Suppressor macrophage (primary cell): ENCODE measurements at regions not wholly inside any gene's neighbourhood (a gene's known extent, or its start where the extent isn't known, plus 50 kb on each side); places are given as distances from the start of the nearest gene placed in this dataset.
"Not testable (repeated sequence)": the region's sequence is repeated elsewhere in the genome, so short reads cannot be mapped to it uniquely, and the experiment has no call there.

Experiments
- DNase-seq, 4 experiments: peaks; one replicate each; pipeline ENCODE4 v3.0.0-alpha.2; 2020 to 2022

GRCh38 chr10:53422223-53422888 lies 649.8 kb upstream of the MBL2 start:
- no peak for DNase-seq

DNA sequence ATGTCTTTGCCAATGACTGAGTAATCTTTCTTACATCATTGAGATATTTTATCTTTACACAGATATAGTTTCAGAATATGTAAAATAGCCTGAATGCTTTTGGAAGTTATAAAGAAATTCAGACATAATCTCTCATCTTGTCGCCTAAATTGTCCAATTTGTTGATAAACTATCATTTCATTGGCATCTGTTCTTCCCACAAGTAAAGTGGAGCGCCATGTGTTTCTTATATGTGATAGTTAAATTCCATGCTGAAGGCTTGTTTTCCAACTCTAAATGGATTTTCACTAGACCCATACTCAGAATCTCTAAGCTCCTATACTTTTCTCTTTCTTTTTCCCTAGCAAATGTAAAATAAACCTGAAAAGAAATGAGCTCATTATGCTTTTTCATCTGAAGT lies 640.1 kb upstream of the MBL2 start:
- no peak for DNase-seq

DNA sequence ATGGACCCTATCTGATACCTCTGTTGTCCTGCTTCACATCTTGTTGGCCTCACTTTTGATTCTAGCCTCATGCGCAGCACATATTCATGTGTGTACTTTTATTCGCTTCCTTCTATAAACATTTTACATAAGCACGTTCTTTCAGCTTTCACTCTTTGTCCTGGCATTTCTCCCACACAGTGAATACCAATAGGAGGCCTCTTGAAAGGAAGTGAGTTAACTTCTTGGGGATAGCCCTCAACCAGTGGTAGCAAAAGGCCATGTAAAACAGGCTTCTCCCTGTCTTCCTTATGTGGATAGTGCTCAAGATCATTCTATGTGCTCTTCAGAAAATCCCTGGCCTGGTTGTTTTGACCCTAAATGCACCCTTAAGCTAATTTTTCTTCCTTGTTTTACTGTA lies 633.9 kb upstream of the MBL2 start:
- DNase-seq: no peak

DNA sequence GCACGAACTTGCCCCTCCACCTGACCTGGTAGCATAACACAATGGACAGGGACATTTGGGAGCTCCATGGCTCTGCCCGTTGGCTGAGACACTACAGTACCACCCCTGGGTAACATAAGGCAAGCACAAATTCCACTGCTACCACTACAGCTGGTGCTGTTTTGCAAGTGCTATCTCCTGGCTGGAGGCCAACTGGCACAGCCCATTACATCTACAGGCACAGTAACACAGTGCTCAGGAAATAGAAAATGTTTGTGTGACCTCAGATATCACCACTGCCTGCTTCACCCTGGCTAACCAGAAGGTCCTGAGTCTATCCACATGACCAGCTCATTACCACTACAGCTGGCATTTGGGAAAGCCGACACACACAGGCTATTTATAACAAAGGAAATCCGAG lies 631.1 kb upstream of the MBL2 start:
- DNase-seq: no peak

DNA sequence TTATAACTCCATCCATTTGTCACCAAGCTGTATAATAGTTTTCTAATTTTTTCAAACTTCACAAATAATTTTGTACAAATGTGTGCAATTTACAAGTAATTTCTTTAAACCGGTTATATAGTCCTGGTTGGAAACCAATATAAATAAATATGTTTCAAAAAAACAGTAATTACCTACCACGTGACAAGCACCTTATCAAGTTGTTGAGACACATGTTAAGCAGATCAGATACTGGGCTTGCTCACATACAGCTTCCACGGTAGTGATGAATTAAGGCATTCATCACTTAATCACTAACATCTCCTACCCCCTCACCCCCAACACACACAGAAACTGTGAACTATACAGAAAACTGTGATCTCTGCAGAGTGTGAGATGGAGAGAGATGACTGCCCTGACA lies 630.0 kb upstream of the MBL2 start:
- DNase-seq: no peak

DNA sequence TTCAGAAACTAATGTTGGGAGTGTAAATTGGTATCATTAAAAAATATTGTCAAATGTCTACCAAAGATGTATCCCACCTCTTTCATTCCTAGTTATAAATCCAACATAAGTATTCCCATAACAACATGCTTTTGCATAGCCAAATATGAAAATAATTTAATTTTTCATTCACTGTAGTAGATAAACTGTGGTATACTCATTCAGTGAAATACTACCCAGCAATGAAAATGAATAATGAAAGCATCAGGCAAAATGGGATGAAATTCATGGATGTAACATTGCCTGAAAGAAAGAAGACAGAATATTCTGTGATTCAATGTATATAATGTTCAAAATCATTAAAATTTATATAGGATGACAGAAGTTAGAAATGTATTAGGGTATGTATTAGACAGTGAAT lies 629.0 kb upstream of the MBL2 start:
- no peak for DNase-seq

- no peak for DNase-seq
Observed at GRCh38 chr10:53396876-53397275, 624.3 kb upstream of the MBL2 start.

DNA sequence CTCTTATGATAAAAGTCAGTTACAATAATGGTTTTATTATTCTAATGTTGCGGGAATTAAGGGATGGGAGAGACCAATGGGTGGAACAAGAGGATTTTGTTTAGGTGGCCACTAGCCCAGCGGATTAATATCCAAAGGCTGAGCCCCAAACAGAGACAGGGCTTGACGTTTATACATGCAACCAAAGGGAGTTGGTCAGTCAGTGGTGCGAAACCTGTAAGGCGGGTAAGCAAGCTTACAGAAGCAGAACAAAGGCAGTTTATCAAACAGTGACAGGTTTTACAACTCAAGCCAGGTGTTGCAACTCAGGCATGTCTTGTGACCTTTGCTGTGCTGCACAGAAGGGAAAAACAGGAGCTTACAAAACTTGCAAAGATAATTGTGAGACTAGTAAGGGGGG lies 622.9 kb upstream of the MBL2 start:
- DNase-seq: no peak

- no peak for DNase-seq
Observed at GRCh38 chr10:53387562-53387961, 615.0 kb upstream of the MBL2 start.

GRCh38 chr10:53382543-53382942 lies 610.0 kb upstream of the MBL2 start:
- DNase-seq: no peak

GRCh38 chr10:53379956-53380355 lies 607.4 kb upstream of the MBL2 start:
- DNase-seq: no peak

GRCh38 chr10:53370347-53370746 lies 597.8 kb upstream of the MBL2 start:
- DNase-seq: no peak

DNA sequence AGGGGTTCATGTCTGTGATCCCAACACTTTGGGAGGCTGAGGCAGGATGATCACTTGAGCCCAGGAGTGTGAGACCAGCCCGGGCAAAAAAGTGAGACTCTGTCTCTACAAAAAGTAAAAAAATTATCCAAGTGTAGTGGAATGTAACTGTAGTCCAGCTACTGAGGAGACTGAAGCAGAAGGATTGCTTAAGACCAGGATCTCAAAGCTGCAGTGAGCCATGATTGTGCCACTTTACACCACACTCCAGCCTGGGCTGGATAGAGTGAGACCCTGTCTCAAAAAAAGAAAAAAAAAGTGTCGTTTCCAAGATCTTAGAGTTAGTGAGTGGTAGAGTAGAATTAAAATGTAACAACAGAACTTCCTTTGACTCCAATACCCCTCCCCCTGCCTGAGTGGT lies 589.4 kb upstream of the MBL2 start:
- DNase-seq: no peak

DNA sequence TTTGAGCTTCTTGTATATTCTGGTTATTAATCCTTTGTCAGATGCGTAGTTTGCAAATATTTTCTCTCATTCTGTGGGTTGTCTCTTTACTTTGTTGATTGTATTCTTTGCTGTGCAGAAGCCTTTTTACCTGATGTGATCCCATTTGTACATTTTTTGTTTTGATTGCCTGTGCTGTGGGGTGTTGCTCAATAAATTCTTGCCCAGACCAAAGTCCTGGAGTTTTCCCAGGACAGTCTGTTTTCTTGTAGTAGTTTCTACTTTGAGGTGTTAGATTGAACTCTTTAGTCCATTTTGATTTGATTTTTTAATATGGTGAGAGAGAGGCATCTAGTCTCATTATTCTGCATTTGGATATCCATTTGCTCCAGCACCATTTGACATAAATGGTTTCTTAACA lies 588.7 kb upstream of the MBL2 start:
- no peak for DNase-seq

DNA sequence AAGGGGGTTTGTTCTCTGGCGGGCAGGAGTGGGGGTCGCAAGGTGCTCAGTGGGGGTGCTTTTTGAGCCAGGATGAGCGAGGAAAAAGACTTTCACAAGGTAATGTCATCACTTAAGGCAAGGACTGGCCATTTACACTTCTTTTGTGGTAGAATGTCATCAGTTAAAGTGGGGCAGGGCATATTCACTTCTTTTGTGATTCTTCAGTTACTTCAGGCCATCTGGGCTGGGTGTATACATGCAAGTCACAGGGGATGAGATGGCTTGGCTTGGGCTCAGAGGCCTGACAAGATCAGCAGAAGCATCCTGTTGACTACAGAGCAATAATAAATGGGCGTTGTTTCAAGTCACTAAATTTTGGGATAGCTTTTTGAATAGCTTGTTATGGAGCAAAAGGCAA lies 586.4 kb upstream of the MBL2 start:
- not testable (repeated sequence) for DNase-seq

- no peak for DNase-seq
Observed at GRCh38 chr10:53358536-53358935, 586.0 kb upstream of the MBL2 start.

DNA sequence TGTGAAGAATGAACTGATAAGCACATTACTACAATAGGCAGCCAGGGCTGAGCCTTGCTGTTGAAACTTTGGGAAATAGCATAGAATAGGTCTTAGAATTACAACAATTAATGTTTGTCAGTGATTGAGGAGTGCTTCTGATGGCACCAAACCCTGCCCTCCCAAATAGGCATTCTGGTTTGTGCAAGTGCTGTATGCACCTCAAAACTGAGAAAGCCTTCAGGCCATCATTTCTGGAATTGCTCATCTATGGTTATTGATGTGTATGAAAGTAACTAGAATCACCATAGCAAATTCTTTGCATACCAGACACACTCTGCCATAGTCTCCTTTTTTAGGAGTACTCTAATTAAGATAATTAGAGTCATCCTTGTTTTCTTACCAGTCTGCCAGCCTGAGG lies 585.0 kb upstream of the MBL2 start:
- no peak for DNase-seq

GRCh38 chr10:53356616-53357349 lies 584.2 kb upstream of the MBL2 start:
- DNase-seq: no peak

DNA sequence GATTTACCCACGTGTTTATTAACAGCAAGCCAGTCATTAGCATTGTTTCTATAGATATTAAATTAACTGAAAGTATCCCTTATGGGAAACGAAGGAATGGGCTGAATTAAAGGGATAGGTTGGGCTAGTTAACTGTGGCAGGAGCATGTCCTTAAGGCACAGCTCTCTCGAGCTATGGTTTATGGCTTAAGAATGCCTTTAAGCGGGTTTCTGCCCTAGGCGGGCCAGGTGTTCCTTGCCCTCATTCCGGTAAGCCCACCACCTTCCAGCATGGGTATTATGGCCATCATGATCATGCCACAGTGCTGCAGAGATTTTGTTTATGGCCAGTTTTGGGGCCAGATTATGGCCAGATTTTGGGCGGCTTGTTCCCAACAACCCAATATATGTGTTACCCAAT lies 569.9 kb upstream of the MBL2 start:
- DNase-seq: not testable (repeated sequence)

DNA sequence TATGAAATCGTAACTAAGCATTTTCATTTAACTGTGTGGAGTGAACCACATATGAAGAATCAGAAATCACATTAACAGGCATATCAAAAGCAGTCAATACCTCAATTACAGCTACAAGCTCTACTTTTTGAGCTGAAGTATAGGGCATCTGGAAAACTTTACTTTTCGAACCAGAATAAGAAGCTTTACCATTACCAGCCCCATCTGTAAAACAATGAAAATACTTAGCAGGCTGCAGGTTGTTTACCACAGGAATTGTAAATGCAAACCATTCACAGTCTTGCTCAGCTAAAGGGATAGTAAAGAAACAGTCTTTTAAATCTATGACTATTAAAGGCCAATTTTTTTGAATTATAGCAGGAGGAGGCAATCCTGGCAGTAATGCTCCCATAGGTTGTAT lies 565.6 kb upstream of the MBL2 start:
- DNase-seq: not testable (repeated sequence)

GRCh38 chr10:53335803-53336422 lies 563.3 kb upstream of the MBL2 start:
- DNase-seq: not testable (repeated sequence)

- DNase-seq: no peak
Observed at GRCh38 chr10:53331460-53331859, 558.9 kb upstream of the MBL2 start.

- DNase-seq: peak in 3 of 4 experiments; percentile 2 to 25 (median 20)
Observed at GRCh38 chr10:53326401-53327305, 554.1 kb upstream of the MBL2 start.
